Natural killer cell (primary cell): ENCODE measurements at regions not wholly inside any gene's neighbourhood (a gene's known extent, or its start where the extent isn't known, plus 50 kb on each side); places are given as distances from the start of the nearest gene placed in this dataset.
A peak's percentile ranks its signal among the peaks of the same experiment; 100 is the strongest.

ENCODE experiments used
- ATAC-seq, 3 donors: fragments of 150-1000 bp in 2 of 3; fragments of 200-7000 bp in 1 of 3; cut with Tn5 transposase; 1 replicate in 1 of 3; 2 replicates in 2 of 3; pipeline ENCODE4 v1.10.0; 2021; ENCODE audit warnings: mild to moderate bottlenecking in 2 of 3, moderate library complexity in 2 of 3
- DNase-seq, 2 donors: peaks; one replicate each; pipeline versions ENCODE4 v3.0.0 to v3.0.0-alpha.2; 2013 to 2021; ENCODE audit warnings: mixed read lengths in 1 of 2
- H3K27ac ChIP-seq: one replicate; pipeline ENCODE4 v1.5.1; 2013; ENCODE audit warnings: mild to moderate bottlenecking, low read length
- H3K27me3 ChIP-seq: one replicate; pipeline ENCODE4 v1.6.1; 2013; ENCODE audit warnings: low read length; ENCODE audit not compliant: control insufficient read depth, insufficient read depth
- H3K36me3 ChIP-seq: one replicate; pipeline ENCODE4 v1.6.1; 2013; ENCODE audit warnings: low read length; ENCODE audit not compliant: control insufficient read depth, insufficient read depth
- H3K4me1 ChIP-seq: one replicate; pipeline ENCODE4 v1.6.1; 2013; ENCODE audit warnings: low read length; ENCODE audit not compliant: control insufficient read depth, insufficient read depth
- H3K4me3 ChIP-seq: one replicate; pipeline ENCODE4 v1.5.1; 2013; ENCODE audit warnings: low read length
- H3K9me3 ChIP-seq: one replicate; pipeline ENCODE4 v1.6.1; 2013; ENCODE audit warnings: low read length; ENCODE audit not compliant: control insufficient read depth, insufficient read depth
- H3K27ac Mint-ChIP-seq, 2 donors: one replicate each; pipeline ENCODE4 v1.8.0; 2022; ENCODE audit warnings: mild to moderate bottlenecking in 2 of 2, mixed read lengths in 2 of 2, moderate library complexity in 1 of 2
- H3K27me3 Mint-ChIP-seq, 2 donors: one replicate each; pipeline ENCODE4 v1.8.0; 2022; ENCODE audit warnings: low read depth in 2 of 2, mixed read lengths in 2 of 2
- H3K36me3 Mint-ChIP-seq: one replicate; pipeline ENCODE4 v1.8.0; 2022; ENCODE audit warnings: mixed read lengths
- H3K4me1 Mint-ChIP-seq, 2 donors: one replicate each; pipeline ENCODE4 v1.8.0; 2022; ENCODE audit warnings: mixed read lengths in 2 of 2
- H3K4me3 Mint-ChIP-seq: one replicate; pipeline ENCODE4 v1.8.0; 2022; ENCODE audit warnings: mild to moderate bottlenecking, moderate library complexity, mixed read lengths
- H3K9me3 Mint-ChIP-seq, 2 donors: one replicate each; pipeline ENCODE4 v1.8.0; 2022; ENCODE audit warnings: mixed read lengths in 2 of 2
- CTCF ChIP-seq: fragments of 200-600 bp; IDR thresholded peaks from one replicate; pipeline ENCODE4 v1.8.0; 2022; ENCODE audit warnings: antibody characterized with exemption
- WGBS: methylation state at CpG from one replicate; pipeline ENCODE4 v1.1.7; 2013; ENCODE audit warnings: missing lambda C conversion rate; ENCODE audit not compliant: insufficient coverage; 5-methylcytosine and 5-hydroxymethylcytosine counted together
- intact Hi-C: fragments of 100-400 bp; cut with micrococcal nuclease; formaldehyde crosslinking; loops from one replicate; pipeline ENCODE4 v1.14.2; 2022

GRCh38 chr20:5413394-5413793 is 96.6 kb upstream of the PROKR2 start:
- H3K27ac ChIP-seq: no peak overlapping the region
- Mint-ChIP-seq H3K4me3 (no peak overlapping the region), H3K9me3 (no peaks in the 10 kb centered on the region), H3K27ac (no peak overlapping the region), H3K4me1 (no peaks in the 10 kb centered on the region), H3K36me3 (no peaks in the 10 kb centered on the region), H3K27me3 (peaks cover 5 to 14% of the 10 kb centered on the region in 2 donors)
- DNase-seq (no peak), ATAC-seq (no peak)
- H3K4me1 ChIP-seq: no peaks in the 10 kb centered on the region
- no peak for TF ChIP-seq CTCF
- WGBS: 92% methylated on average over 3 of the region's 3 CpGs
- no peak overlapping the region for H3K4me3 ChIP-seq
- peaks cover under 1% of the 10 kb centered on the region for H3K27me3 ChIP-seq
- H3K9me3 ChIP-seq: no peaks in the 10 kb centered on the region
- H3K36me3 ChIP-seq: no peaks in the 10 kb centered on the region
- intact Hi-C loops: no loop called here

DNA sequence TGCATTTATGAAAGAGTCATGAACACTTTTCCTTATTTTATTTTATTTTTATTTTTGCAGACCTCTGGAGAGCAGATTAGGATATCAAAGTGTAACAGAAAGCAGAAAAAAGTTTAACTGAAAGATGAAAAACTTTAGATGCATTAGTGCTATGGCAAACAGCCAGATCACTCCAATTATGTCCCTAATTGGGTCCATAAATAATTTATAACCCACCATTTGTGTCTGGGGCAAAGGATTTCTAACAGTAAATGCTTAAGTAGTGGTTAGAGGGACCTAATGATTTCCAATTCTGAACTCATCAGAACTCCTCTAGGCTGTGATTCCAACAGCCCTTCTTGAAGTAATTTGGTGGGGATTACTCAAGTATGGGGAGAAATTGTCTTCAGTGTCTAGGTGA is 93.7 kb upstream of the PROKR2 start:
- H3K9me3 Mint-ChIP-seq: no peaks in the 10 kb centered on the region
- H3K4me1 Mint-ChIP-seq: no peaks in the 10 kb centered on the region
- Histone ChIP-seq H3K9me3 (no peaks in the 10 kb centered on the region), H3K4me1 (no peaks in the 10 kb centered on the region), H3K36me3 (no peaks in the 10 kb centered on the region), H3K4me3 (no peak overlapping the region), H3K27ac (no peak overlapping the region), H3K27me3 (peaks cover 4% of the 10 kb centered on the region)
- intact Hi-C loops: no loop called here
- DNase-seq: no peak
- ATAC-seq: no peak
- H3K4me3 Mint-ChIP-seq: no peak overlapping the region
- peaks cover 8 to 18% of the 10 kb centered on the region in 2 donors for H3K27me3 Mint-ChIP-seq
- TF ChIP-seq CTCF: no peak
- H3K27ac Mint-ChIP-seq: no peak overlapping the region
- H3K36me3 Mint-ChIP-seq: no peaks in the 10 kb centered on the region

DNA sequence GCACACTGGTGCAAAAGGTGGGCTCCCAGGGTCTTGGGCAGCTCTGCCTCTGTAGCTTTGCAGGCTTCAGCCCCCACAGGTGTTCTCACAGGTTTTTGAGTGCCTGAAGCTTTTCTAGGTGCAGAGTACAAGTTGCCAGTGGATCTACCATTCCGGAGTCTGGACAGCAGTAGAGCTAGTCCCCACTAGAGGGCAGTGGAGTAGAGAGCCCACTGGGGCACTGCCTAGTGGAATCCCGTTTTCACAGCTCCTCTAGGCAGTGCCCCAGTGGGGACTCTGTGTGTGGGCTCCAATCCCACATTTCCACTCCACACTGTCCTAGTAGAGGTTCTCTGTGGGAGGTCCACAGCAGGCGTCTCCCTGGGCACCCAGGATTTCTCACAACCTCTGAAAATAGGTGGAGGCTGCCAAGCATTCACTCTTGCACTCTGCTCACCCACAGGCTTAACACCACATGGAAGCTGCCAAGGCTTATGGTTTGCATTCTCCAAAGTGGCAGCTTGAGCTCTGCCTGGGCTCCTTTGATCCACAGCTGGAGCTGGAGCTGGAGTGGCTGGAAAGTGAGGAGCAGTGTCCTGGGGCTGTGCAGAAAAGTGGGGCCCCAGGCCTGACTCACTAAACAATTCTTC is 86.3 kb upstream of the PROKR2 start:
- DNase-seq (peak in 1 of 2 donors; percentile 19), ATAC-seq (peak in 2 of 3 donors; percentile 44 to 72)
- Mint-ChIP-seq H3K27me3 (peaks cover 11 to 17% of the 10 kb centered on the region in 2 donors), H3K4me1 (no peaks in the 10 kb centered on the region), H3K4me3 (no peak overlapping the region), H3K27ac (no peak overlapping the region), H3K36me3 (no peaks in the 10 kb centered on the region), H3K9me3 (peaks cover 0 to 4% of the 10 kb centered on the region in 2 donors)
- WGBS: 21% methylated on average over 3 of the region's 3 CpGs
- TF ChIP-seq CTCF: peak; percentile 29
- Histone ChIP-seq H3K27ac (no peak overlapping the region), H3K4me1 (no peaks in the 10 kb centered on the region), H3K9me3 (no peaks in the 10 kb centered on the region), H3K4me3 (no peak overlapping the region), H3K27me3 (peaks cover under 1% of the 10 kb centered on the region), H3K36me3 (no peaks in the 10 kb centered on the region)
- intact Hi-C loops: no loop called here

DNA sequence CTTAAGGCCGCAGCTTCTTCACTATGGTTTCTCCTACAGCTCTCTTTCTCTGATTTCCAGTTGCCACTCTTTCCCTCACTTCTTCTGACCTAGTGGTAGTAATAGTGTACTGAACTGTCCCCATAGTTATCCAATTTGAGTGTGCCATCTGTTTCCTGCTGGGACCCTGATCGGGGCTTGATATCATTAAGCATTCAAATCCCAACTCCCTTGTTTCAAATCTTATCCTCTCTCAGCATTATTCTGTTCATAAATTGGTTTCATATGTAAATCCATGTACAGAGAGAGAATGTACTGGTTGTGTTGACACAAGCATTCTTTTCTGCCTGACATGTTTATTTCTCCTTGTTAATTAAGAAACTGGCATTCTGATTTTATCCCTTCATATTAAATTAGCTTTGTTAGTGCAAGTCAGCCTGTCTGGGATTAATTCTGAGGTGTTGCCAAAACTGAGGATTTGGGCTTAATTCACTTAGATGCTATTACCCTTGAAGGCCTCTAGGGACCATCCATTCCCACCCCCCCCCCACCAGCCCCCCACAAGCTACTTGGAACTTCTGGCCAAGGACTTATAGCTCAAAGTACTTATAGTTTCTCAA is 84.6 kb upstream of the PROKR2 start:
- no peaks in the 10 kb centered on the region for H3K9me3 ChIP-seq
- Mint-ChIP-seq H3K4me1 (no peaks in the 10 kb centered on the region), H3K9me3 (peaks cover 0 to 4% of the 10 kb centered on the region in 2 donors), H3K27ac (no peak overlapping the region), H3K4me3 (no peak overlapping the region), H3K27me3 (peaks cover 14 to 26% of the 10 kb centered on the region in 2 donors), H3K36me3 (no peaks in the 10 kb centered on the region)
- intact Hi-C loops: no loop called here
- no peak overlapping the region for H3K27ac ChIP-seq
- DNase-seq (no peak), ATAC-seq (no peak)
- 67% methylated on average over 1 of the region's 2 CpGs for WGBS
- H3K36me3 ChIP-seq: no peaks in the 10 kb centered on the region
- H3K4me1 ChIP-seq: no peaks in the 10 kb centered on the region
- no peak overlapping the region for H3K4me3 ChIP-seq
- H3K27me3 ChIP-seq: no peaks in the 10 kb centered on the region
- no peak for TF ChIP-seq CTCF
